PC-9 (cell line): ENCODE measurements at regions not wholly inside any gene's neighbourhood (a gene's known extent, or its start where the extent isn't known, plus 50 kb on each side); places are given as distances from the start of the nearest gene placed in this dataset.

Experiments used
- BruUV-seq: library from RNA; stranded (reverse); fragments of 400-500 nt; replicated peaks from 2 replicates; lab custom pipeline; 2021; lab: Mats Ljungman, UMichigan
- CTCF ChIA-PET: fragments of 300-600 bp; sonication (Branson Sonifier 250); formaldehyde crosslinking; loops from one replicate; lab custom pipeline; 2022; ENCODE audit warnings: antibody characterized with exemption; lab: Charles Lee
- POLR2A ChIA-PET: fragments of 300-600 bp; sonication (Branson Sonifier 250); formaldehyde crosslinking; loops from one replicate; lab custom pipeline; 2022; ENCODE audit warnings: antibody characterized with exemption; ENCODE audit not compliant: unreplicated experiment; lab: Charles Lee
- DNase-seq, 2 experiments: peaks; one replicate each; pipeline versions ENCODE4 v3.0.0 to v3.0.0-alpha.2; 2015 to 2022; ENCODE audit warnings: mixed read lengths in 1 of 2
- H2AFZ ChIP-seq: fragments of 200-600 bp; sonication (generic); 2 replicates; pipeline ENCODE4 v1.8.1; 2017; ENCODE audit warnings: antibody characterized with exemption
- H3F3A ChIP-seq: fragments of 200-600 bp; sonication (generic); 2 replicates; pipeline ENCODE4 v1.8.1; 2017; ENCODE audit warnings: antibody characterized with exemption, mild to moderate bottlenecking, low read depth; ENCODE audit not compliant: insufficient read depth
- H3K27ac ChIP-seq: fragments of 200-600 bp; sonication (generic); 2 replicates; pipeline ENCODE4 v1.6.1; 2016; ENCODE audit warnings: mixed run types
- H3K27me3 ChIP-seq: fragments of 200-600 bp; sonication (generic); 2 replicates; pipeline ENCODE4 v1.6.1; 2016; ENCODE audit warnings: low read depth, mixed run types; ENCODE audit not compliant: insufficient read depth
- H3K36me3 ChIP-seq: fragments of 200-600 bp; sonication (generic); 2 replicates; pipeline ENCODE4 v1.6.1; 2016; ENCODE audit warnings: low read depth, mixed run types
- H3K4me1 ChIP-seq: fragments of 200-600 bp; sonication (generic); replicated peaks from 2 replicates; pipeline ENCODE4 v1.6.1; 2016; ENCODE audit warnings: mixed run types; ENCODE audit not compliant: insufficient read depth
- H3K4me2 ChIP-seq: fragments of 200-600 bp; sonication (generic); 2 replicates; pipeline ENCODE4 v1.6.1; 2017; ENCODE audit warnings: mixed run types
- H3K4me3 ChIP-seq: fragments of 200-600 bp; sonication (generic); 2 replicates; pipeline ENCODE4 v1.6.1; 2016; ENCODE audit warnings: mixed run types
- H3K79me2 ChIP-seq: fragments of 200-600 bp; sonication (generic); 2 replicates; pipeline ENCODE4 v1.6.1; 2017; ENCODE audit warnings: low read depth, mixed run types
- H3K9me2 ChIP-seq: fragments of 200-600 bp; sonication (generic); 2 replicates; pipeline ENCODE4 v1.8.1; 2017; ENCODE audit warnings: mild to moderate bottlenecking; ENCODE audit not compliant: insufficient read depth
- H3K9me3 ChIP-seq: fragments of 200-600 bp; sonication (generic); 2 replicates; pipeline ENCODE4 v1.8.1; 2016; ENCODE audit warnings: low read depth; ENCODE audit not compliant: insufficient read depth
- H4K20me1 ChIP-seq: fragments of 200-600 bp; sonication (generic); 2 replicates; pipeline ENCODE4 v1.8.1; 2017; ENCODE audit not compliant: insufficient read depth
- EZH2 ChIP-seq: fragments of 200-600 bp; sonication (generic); IDR thresholded peaks from 2 replicates; pipeline ENCODE4 v1.8.0; 2017; ENCODE audit warnings: antibody characterized with exemption, low read depth
- intact Hi-C: fragments of 100-400 bp; cut with micrococcal nuclease; formaldehyde crosslinking; loops from one replicate; pipeline ENCODE4 v1.10.0; 2022; ENCODE audit not compliant: unreplicated experiment
- TF ChIP-seq, protein P1 (sequence below): fragments of 200-600 bp; sonication (generic); conservative IDR thresholded peaks from 2 replicates; pipeline ENCODE4 v1.6.1; 2017; ENCODE audit warnings: mixed run types, antibody characterized with exemption, mild to moderate bottlenecking, moderate library complexity

DNA sequence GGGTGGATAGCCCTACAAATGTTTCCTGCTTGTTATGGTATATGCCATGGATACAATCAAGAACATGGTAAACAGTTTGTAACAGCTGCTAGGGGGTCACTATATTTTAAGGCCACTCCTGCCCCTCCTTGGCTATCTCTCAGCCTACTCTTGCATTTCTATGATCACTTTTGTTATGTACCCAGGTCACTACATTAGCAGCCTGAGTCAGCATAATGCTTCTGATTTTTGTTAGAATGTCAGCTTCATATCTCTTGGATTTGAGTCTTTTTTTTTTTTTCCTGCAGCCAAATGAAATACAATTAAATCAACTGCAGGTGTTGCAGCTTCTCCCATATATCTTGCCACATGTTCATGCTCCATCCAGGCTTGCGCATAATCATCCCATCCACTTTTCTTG, 629.7 kb upstream of the GRAMD2B start:
- Histone ChIP-seq H3F3A (no peaks in the 10 kb centered on the region), H4K20me1 (no peaks in the 10 kb centered on the region), H3K4me2 (no peak overlapping the region), H3K4me3 (no peak overlapping the region), H3K36me3 (no peaks in the 10 kb centered on the region), H3K79me2 (no peaks in the 10 kb centered on the region), H3K4me1 (no peaks in the 10 kb centered on the region), H3K27ac (no peak overlapping the region), H3K9me2 (no peaks in the 10 kb centered on the region; the same call in 1 of the 2 replicates), H3K9me3 (no peaks in the 10 kb centered on the region), H3K27me3 (no peaks in the 10 kb centered on the region), H2AFZ (no peak overlapping the region)
- intact Hi-C loops, result no loop called here
- ChIA-PET POLR2A (interaction anchor here (0.6 kb wide), 1 partner anchor 14 kb away, joined by 3 read pairs; no protein-coding TSS in a partner anchor), CTCF (no interaction called here)
- no peak for DNase-seq
- no TSS peak for BruUV-seq
- no peak for TF ChIP-seq EZH2
- TF ChIP-seq, protein P1, sequence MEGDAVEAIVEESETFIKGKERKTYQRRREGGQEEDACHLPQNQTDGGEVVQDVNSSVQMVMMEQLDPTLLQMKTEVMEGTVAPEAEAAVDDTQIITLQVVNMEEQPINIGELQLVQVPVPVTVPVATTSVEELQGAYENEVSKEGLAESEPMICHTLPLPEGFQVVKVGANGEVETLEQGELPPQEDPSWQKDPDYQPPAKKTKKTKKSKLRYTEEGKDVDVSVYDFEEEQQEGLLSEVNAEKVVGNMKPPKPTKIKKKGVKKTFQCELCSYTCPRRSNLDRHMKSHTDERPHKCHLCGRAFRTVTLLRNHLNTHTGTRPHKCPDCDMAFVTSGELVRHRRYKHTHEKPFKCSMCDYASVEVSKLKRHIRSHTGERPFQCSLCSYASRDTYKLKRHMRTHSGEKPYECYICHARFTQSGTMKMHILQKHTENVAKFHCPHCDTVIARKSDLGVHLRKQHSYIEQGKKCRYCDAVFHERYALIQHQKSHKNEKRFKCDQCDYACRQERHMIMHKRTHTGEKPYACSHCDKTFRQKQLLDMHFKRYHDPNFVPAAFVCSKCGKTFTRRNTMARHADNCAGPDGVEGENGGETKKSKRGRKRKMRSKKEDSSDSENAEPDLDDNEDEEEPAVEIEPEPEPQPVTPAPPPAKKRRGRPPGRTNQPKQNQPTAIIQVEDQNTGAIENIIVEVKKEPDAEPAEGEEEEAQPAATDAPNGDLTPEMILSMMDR, result no peak

DNA sequence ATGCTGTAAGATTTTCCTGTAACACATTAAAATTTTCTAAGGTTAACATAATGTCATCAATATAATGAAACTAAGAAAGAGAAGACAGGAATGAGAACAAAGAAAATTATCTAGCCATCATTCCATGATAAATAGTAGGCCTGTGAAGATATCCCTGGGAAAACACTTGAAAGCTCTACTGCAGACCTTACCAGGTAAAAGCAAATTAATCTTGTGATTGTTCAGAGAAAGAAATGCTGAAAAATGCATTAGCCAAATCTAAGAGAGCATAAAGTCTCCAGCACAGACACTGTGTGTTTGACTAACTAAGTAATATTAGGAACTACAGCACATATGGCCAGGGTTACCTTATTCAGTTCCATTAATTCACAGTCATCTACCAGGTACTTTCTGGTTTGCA, 628.3 kb upstream of the GRAMD2B start:
- Histone ChIP-seq H3K4me3 (no peak overlapping the region), H3K27ac (no peak overlapping the region), H4K20me1 (no peaks in the 10 kb centered on the region), H3K4me1 (no peaks in the 10 kb centered on the region), H3K79me2 (no peaks in the 10 kb centered on the region), H3F3A (no peaks in the 10 kb centered on the region), H3K9me3 (no peaks in the 10 kb centered on the region), H3K36me3 (no peaks in the 10 kb centered on the region), H2AFZ (no peak overlapping the region), H3K9me2 (no peaks in the 10 kb centered on the region), H3K4me2 (no peak overlapping the region), H3K27me3 (no peaks in the 10 kb centered on the region)
- no peak for DNase-seq
- POLR2A ChIA-PET, result no interaction called here
- no TSS peak for BruUV-seq
- TF ChIP-seq EZH2, result no peak
- TF ChIP-seq, protein P1, result no peak
- intact Hi-C loops, result no loop called here
- CTCF ChIA-PET, result no interaction called here

DNA sequence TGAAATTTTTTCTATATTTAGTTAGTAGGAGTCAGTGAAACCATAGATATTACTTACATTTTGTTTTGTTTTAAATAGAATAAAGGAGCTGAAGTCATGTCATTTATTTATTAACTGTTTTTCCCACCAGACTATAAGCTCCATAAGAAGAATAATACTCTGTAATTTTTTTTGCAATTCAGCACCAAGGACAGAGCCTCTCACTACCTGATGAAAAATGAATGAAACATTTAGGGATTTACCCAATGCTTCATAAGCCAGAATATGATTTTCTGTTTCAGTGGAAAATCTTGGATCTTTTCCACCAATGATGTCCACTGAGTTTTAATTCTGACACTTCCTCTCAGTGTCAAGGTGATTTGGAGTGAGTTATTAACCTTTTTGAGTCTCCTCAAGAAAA, 624.9 kb upstream of the GRAMD2B start:
- Histone ChIP-seq H3K9me3 (no peaks in the 10 kb centered on the region), H3K9me2 (no peaks in the 10 kb centered on the region), H4K20me1 (no peaks in the 10 kb centered on the region), H3K36me3 (no peaks in the 10 kb centered on the region), H3K27ac (no peak overlapping the region), H3K4me2 (no peak overlapping the region), H3K4me3 (no peak overlapping the region), H3K4me1 (no peaks in the 10 kb centered on the region), H3K27me3 (no peaks in the 10 kb centered on the region), H3K79me2 (no peaks in the 10 kb centered on the region), H3F3A (no peaks in the 10 kb centered on the region), H2AFZ (no peak overlapping the region)
- ChIA-PET POLR2A (no interaction called here), CTCF (no interaction called here)
- no peak for TF ChIP-seq EZH2
- TF ChIP-seq, protein P1, result no peak
- intact Hi-C loops, result no loop called here
- DNase-seq, result no peak
- BruUV-seq, result no TSS peak
